ENCODE measurements at regions not wholly inside any gene's neighbourhood (a gene's known extent, or its start where the extent isn't known, plus 50 kb on each side); places are given as distances from the start of the nearest gene placed in this dataset.

GRCh38 chr15:92315144-92315543 lies 78.5 kb upstream of the ST8SIA2 start:
- DNase-seq (ENCODE audit: low read depth) = no peak
- TF ChIP-seq CTCF (IDR thresholded peaks at IDR 0.05; ENCODE audit: low read depth, low read length, missing control alignments) = no peak
- in situ Hi-C loops (cut with HindIII; ENCODE audit: low sequenced_read_pairs) = no loop called here
- H3K4me3 ChIP-seq (ENCODE audit: low read depth, low read length) = no peak overlapping the region

GRCh38 chr15:92315595-92316211 lies 78.0 kb upstream of the ST8SIA2 start:
- TF ChIP-seq CTCF (IDR thresholded peaks at IDR 0.05; ENCODE audit: low read depth, low read length, missing control alignments) = no peak
- H3K4me3 ChIP-seq (ENCODE audit: low read depth, low read length) = no peak overlapping the region
- in situ Hi-C loops (cut with HindIII; ENCODE audit: low sequenced_read_pairs) = no loop called here
- DNase-seq (ENCODE audit: low read depth) = no peak

- no peak for TF ChIP-seq CTCF (IDR thresholded peaks at IDR 0.05; ENCODE audit: low read depth, low read length, missing control alignments)
- H3K4me3 ChIP-seq (ENCODE audit: low read depth, low read length) = no peak overlapping the region
- DNase-seq (ENCODE audit: low read depth) = no peak
- in situ Hi-C loops (cut with HindIII; ENCODE audit: low sequenced_read_pairs) = no loop called here
These were observed 76.9 kb upstream of the ST8SIA2 start for GRCh38 chr15:92316586-92317295.

GRCh38 chr15:92320012-92320699 lies 73.5 kb upstream of the ST8SIA2 start:
- no peak for TF ChIP-seq CTCF (IDR thresholded peaks at IDR 0.05; ENCODE audit: low read depth, low read length, missing control alignments)
- H3K4me3 ChIP-seq (ENCODE audit: low read depth, low read length) = no peak overlapping the region
- in situ Hi-C loops (cut with HindIII; ENCODE audit: low sequenced_read_pairs) = no loop called here
- no peak for DNase-seq (ENCODE audit: low read depth)

- in situ Hi-C loops (cut with HindIII; ENCODE audit: low sequenced_read_pairs) = no loop called here
- peak; percentile 4 for DNase-seq (ENCODE audit: low read depth)
- TF ChIP-seq CTCF (IDR thresholded peaks at IDR 0.05; ENCODE audit: low read depth, low read length, missing control alignments) = no peak
- no peak overlapping the region for H3K4me3 ChIP-seq (ENCODE audit: low read depth, low read length)
These were observed 70.9 kb upstream of the ST8SIA2 start for GRCh38 chr15:92322566-92323355.

- DNase-seq (ENCODE audit: low read depth) = no peak
- in situ Hi-C loops (cut with HindIII; ENCODE audit: low sequenced_read_pairs) = no loop called here
- H3K4me3 ChIP-seq (ENCODE audit: low read depth, low read length) = no peak overlapping the region
- no peak for TF ChIP-seq CTCF (IDR thresholded peaks at IDR 0.05; ENCODE audit: low read depth, low read length, missing control alignments)
These were observed 70.2 kb upstream of the ST8SIA2 start for GRCh38 chr15:92323525-92323924.

All from astrocyte of the cerebellum (primary cell).